ENCODE measurements at regions not wholly inside any gene's neighbourhood (a gene's known extent, or its start where the extent isn't known, plus 50 kb on each side); places are given as distances from the start of the nearest gene placed in this dataset.

GRCh38 chr5:125521289-125521688 is 774.9 kb upstream of the ZNF608 start:
- H3K4me3 ChIP-seq (ENCODE audit: low read depth, low read length): no peak overlapping the region
- DNase-seq (ENCODE audit: low read depth): no peak
- no peak for TF ChIP-seq CTCF (IDR thresholded peaks at IDR 0.05; ENCODE audit: low read depth, low read length, missing control alignments)
- in situ Hi-C loops (cut with HindIII; ENCODE audit: low sequenced_read_pairs): no loop called here

GRCh38 chr5:125525356-125525755 is 778.9 kb upstream of the ZNF608 start:
- in situ Hi-C loops (cut with HindIII; ENCODE audit: low sequenced_read_pairs): no loop called here
- no peak overlapping the region for H3K4me3 ChIP-seq (ENCODE audit: low read depth, low read length)
- no peak for TF ChIP-seq CTCF (IDR thresholded peaks at IDR 0.05; ENCODE audit: low read depth, low read length, missing control alignments)
- DNase-seq (ENCODE audit: low read depth): no peak

- in situ Hi-C loops (cut with HindIII; ENCODE audit: low sequenced_read_pairs): no loop called here
- H3K4me3 ChIP-seq (ENCODE audit: low read depth, low read length): no peak overlapping the region
- no peak for TF ChIP-seq CTCF (IDR thresholded peaks at IDR 0.05; ENCODE audit: low read depth, low read length, missing control alignments)
- DNase-seq (ENCODE audit: low read depth): no peak
Measured at GRCh38 chr5:125526966-125527365, 780.5 kb upstream of the ZNF608 start.

- no peak for TF ChIP-seq CTCF (IDR thresholded peaks at IDR 0.05; ENCODE audit: low read depth, low read length, missing control alignments)
- no peak for DNase-seq (ENCODE audit: low read depth)
- no peak overlapping the region for H3K4me3 ChIP-seq (ENCODE audit: low read depth, low read length)
- in situ Hi-C loops (cut with HindIII; ENCODE audit: low sequenced_read_pairs): no loop called here
Measured at GRCh38 chr5:125528881-125529280, 782.4 kb upstream of the ZNF608 start.

GRCh38 chr5:125530833-125531615 is 784.6 kb upstream of the ZNF608 start:
- H3K4me3 ChIP-seq (ENCODE audit: low read depth, low read length): no peak overlapping the region
- DNase-seq (ENCODE audit: low read depth): no peak
- no peak for TF ChIP-seq CTCF (IDR thresholded peaks at IDR 0.05; ENCODE audit: low read depth, low read length, missing control alignments)
- in situ Hi-C loops (cut with HindIII; ENCODE audit: low sequenced_read_pairs): no loop called here

GRCh38 chr5:125536095-125536494 is 789.7 kb upstream of the ZNF608 start:
- in situ Hi-C loops (cut with HindIII; ENCODE audit: low sequenced_read_pairs): no loop called here
- DNase-seq (ENCODE audit: low read depth): no peak
- no peak for TF ChIP-seq CTCF (IDR thresholded peaks at IDR 0.05; ENCODE audit: low read depth, low read length, missing control alignments)

More at GRCh38 chr5:125536095-125536494, 789.7 kb upstream of the ZNF608 start:
- H3K4me3 ChIP-seq (ENCODE audit: low read depth, low read length): no peak overlapping the region
